WTC11 (cell line): ENCODE measurements at regions not wholly inside any gene's neighbourhood (a gene's known extent, or its start where the extent isn't known, plus 50 kb on each side); places are given as distances from the start of the nearest gene placed in this dataset.

Experiments used
- ATAC-seq: fragments of 200-7000 bp; cut with Tn5 transposase; 2 replicates; pipeline ENCODE4 v1.10.0; 2021; ENCODE audit warnings: mild to moderate bottlenecking, moderate library complexity
- CTCF ChIA-PET: fragments of 300-600 bp; sonication (Branson Sonifier 250); formaldehyde crosslinking; loops from one replicate; lab custom pipeline; 2021; ENCODE audit warnings: antibody characterized with exemption; lab: Charles Lee
- POLR2A ChIA-PET: fragments of 350-600 bp; sonication (Branson Sonifier 250); formaldehyde crosslinking; loops from one replicate; lab custom pipeline; 2021; ENCODE audit warnings: antibody characterized with exemption; lab: Charles Lee
- DNase-seq: peaks from one replicate; pipeline ENCODE4 v3.0.0; 2021; ENCODE audit warnings: low spot score
- H3K27ac Mint-ChIP-seq: 2 replicates; pipeline ENCODE4 v1.8.0; 2021; ENCODE audit warnings: mixed read lengths
- H3K27me3 Mint-ChIP-seq: 2 replicates; pipeline ENCODE4 v1.8.0; 2021; ENCODE audit warnings: low read depth, mild to moderate bottlenecking, moderate library complexity, mixed read lengths
- H3K36me3 Mint-ChIP-seq: 2 replicates; pipeline ENCODE4 v1.8.0; 2021; ENCODE audit warnings: mixed read lengths
- H3K4me1 Mint-ChIP-seq: 2 replicates; pipeline ENCODE4 v1.8.0; 2022; ENCODE audit warnings: mixed read lengths
- H3K4me3 Mint-ChIP-seq: 2 replicates; pipeline ENCODE4 v1.8.0; 2021; ENCODE audit warnings: mild to moderate bottlenecking, moderate library complexity, mixed read lengths
- H3K9me3 Mint-ChIP-seq: 2 replicates; pipeline ENCODE4 v1.8.0; 2021; ENCODE audit warnings: mixed read lengths
- AR ChIP-seq: fragments of 250-450 bp; sonication (Bioruptor Pico); IDR thresholded peaks from 2 replicates; pipeline ENCODE4 v1.9.0; 2021; ENCODE audit warnings: mild to moderate bottlenecking
- IRF2 ChIP-seq: sonication (generic); formaldehyde crosslinking; IDR thresholded peaks from 2 replicates; pipeline ENCODE4 v1.8.0; 2022; ENCODE audit warnings: low read depth, missing genetic modification reagents, borderline replicate concordance
- JUN ChIP-seq: sonication (generic); formaldehyde crosslinking; IDR thresholded peaks from 2 replicates; pipeline ENCODE4 v1.8.0; 2023; ENCODE audit warnings: mild to moderate bottlenecking, missing genetic modification reagents
- MAX ChIP-seq: sonication (generic); formaldehyde crosslinking; IDR thresholded peaks from 2 replicates; pipeline ENCODE4 v1.8.0; 2022; ENCODE audit warnings: mild to moderate bottlenecking, missing genetic modification reagents
- NFE2L1 ChIP-seq: sonication (generic); formaldehyde crosslinking; IDR thresholded peaks from 2 replicates; pipeline ENCODE4 v1.8.1; 2023; ENCODE audit warnings: missing genetic modification reagents
- NFYB ChIP-seq: sonication (generic); formaldehyde crosslinking; conservative IDR thresholded peaks from 2 replicates; pipeline ENCODE4 v1.8.0; 2022; ENCODE audit warnings: low read depth, missing genetic modification reagents
- NR2C2 ChIP-seq: sonication (generic); formaldehyde crosslinking; IDR thresholded peaks from 2 replicates; pipeline ENCODE4 v1.8.0; 2022; ENCODE audit warnings: mild to moderate bottlenecking, missing genetic modification reagents
- SMAD3 ChIP-seq: sonication (generic); formaldehyde crosslinking; IDR thresholded peaks from 2 replicates; pipeline ENCODE4 v1.8.0; 2022; ENCODE audit warnings: missing genetic modification reagents, mild to moderate bottlenecking, borderline replicate concordance
- SOX15 ChIP-seq: fragments of 250-450 bp; sonication (Bioruptor Pico); IDR thresholded peaks from 2 replicates; pipeline ENCODE4 v1.9.0; 2021; ENCODE audit warnings: mild to moderate bottlenecking
- STAT6 ChIP-seq: sonication (generic); formaldehyde crosslinking; conservative IDR thresholded peaks from 2 replicates; pipeline ENCODE4 v1.8.1; 2023; ENCODE audit warnings: mild to moderate bottlenecking, low read depth, missing genetic modification reagents, moderate library complexity
- ZBTB43 ChIP-seq: sonication (generic); formaldehyde crosslinking; IDR thresholded peaks from 2 replicates; pipeline ENCODE4 v1.8.1; 2023; ENCODE audit warnings: mild to moderate bottlenecking, missing genetic modification reagents
- ZMAT4 ChIP-seq: fragments of 250-450 bp; sonication (Bioruptor Pico); IDR thresholded peaks from 2 replicates; pipeline ENCODE4 v1.9.0; 2021; ENCODE audit warnings: mild to moderate bottlenecking
- ZNF263 ChIP-seq: sonication (generic); formaldehyde crosslinking; IDR thresholded peaks from 2 replicates; pipeline ENCODE4 v1.8.1; 2022; ENCODE audit warnings: low read depth, mild to moderate bottlenecking, moderate library complexity, missing genetic modification reagents
- ZNF281 ChIP-seq: sonication (generic); formaldehyde crosslinking; IDR thresholded peaks from 2 replicates; pipeline ENCODE4 v1.8.0; 2023; ENCODE audit warnings: mild to moderate bottlenecking, missing genetic modification reagents
- ZNF396 ChIP-seq: fragments of 250-450 bp; sonication (Bioruptor Pico); IDR thresholded peaks from 2 replicates; pipeline ENCODE4 v1.8.0; 2021; ENCODE audit warnings: mild to moderate bottlenecking, moderate library complexity, borderline replicate concordance

- Mint-ChIP-seq H3K4me3 (no peak overlapping the region), H3K36me3 (no peaks in the 10 kb centered on the region), H3K27me3 (no peaks in the 10 kb centered on the region; the same call in 1 of the 2 replicates), H3K27ac (no peak overlapping the region), H3K9me3 (peaks cover 5% of the 10 kb centered on the region), H3K4me1 (peaks cover 12% of the 10 kb centered on the region)
- TF ChIP-seq AR (CRISPR knock-in tag) (no peak), ZMAT4 (no peak), ZNF281 (no peak), ZNF396 (no peak), SMAD3 (CRISPR knock-in tag) (no peak), SOX15 (CRISPR knock-in tag) (no peak), ZNF263 (CRISPR knock-in tag) (no peak), ZBTB43 (CRISPR knock-in tag) (no peak)
- ATAC-seq: no peak
- ChIA-PET CTCF (no interaction called here), POLR2A (no interaction called here)
- no peak for DNase-seq
Observed at GRCh38 chr9:134273647-134274046, 52.6 kb upstream of the RXRA start.

- DNase-seq (peak; percentile 47), ATAC-seq (peak; percentile 94)
- CTCF ChIA-PET: interaction anchor here (0.6 to 1.3 kb wide), 16 partner anchors 8 to 174 kb away, joined by 3 to 12 read pairs (median 3); no protein-coding TSS in a partner anchor
- POLR2A ChIA-PET: no interaction called here
- Mint-ChIP-seq H3K27me3 (no peaks in the 10 kb centered on the region; the same call in 1 of the 2 replicates), H3K4me1 (peaks cover 12% of the 10 kb centered on the region), H3K9me3 (no peaks in the 10 kb centered on the region), H3K27ac (no peak overlapping the region), H3K4me3 (no peak overlapping the region), H3K36me3 (no peaks in the 10 kb centered on the region)
- TF ChIP-seq NFE2L1 (no peak), IRF2 (CRISPR knock-in tag) (no peak), NR2C2 (CRISPR knock-in tag) (no peak), JUN (CRISPR knock-in tag) (no peak), STAT6 (CRISPR knock-in tag) (no peak), MAX (CRISPR knock-in tag) (no peak), NFYB (CRISPR knock-in tag) (no peak)
Observed at GRCh38 chr9:134275375-134275774, 50.9 kb upstream of the RXRA start.
